ENCODE measurements at regions not wholly inside any gene's neighbourhood (a gene's known extent, or its start where the extent isn't known, plus 50 kb on each side); places are given as distances from the start of the nearest gene placed in this dataset.

- no peak overlapping the region for H2AFZ ChIP-seq (ENCODE audit: insufficient read depth, low read depth, low read length, poor library complexity, severe bottlenecking)
- H3K4me3 Mint-ChIP-seq: no peak overlapping the region
- no CpG with 5 or more reads among the region's 2 CpGs for WGBS (ENCODE audit: insufficient coverage)
- no peak for TF ChIP-seq CTCF (IDR thresholded peaks at IDR 0.05)
- intact Hi-C loops (cut with micrococcal nuclease): loop anchor here in 1 of 2 donors (5.0 to 10.0 kb wide), 2 partner anchors 37 to 71 kb away; no protein-coding TSS in a partner anchor
- no peak for DNase-seq
- H3K36me3 ChIP-seq (replicated peaks in 1 of 2; ENCODE audit: control insufficient read depth in 1 of 2, insufficient read depth in 2 of 2, low read length in 2 of 2): no peaks in the 10 kb centered on the region
- H3K4me1 ChIP-seq (ENCODE audit: control insufficient read depth in 1 of 2, insufficient read depth in 2 of 2, low read length in 2 of 2): peaks cover 29 to 33% of the 10 kb centered on the region in 2 donors
- H3K27ac Mint-ChIP-seq: no peak overlapping the region
- H3K27me3 Mint-ChIP-seq (ENCODE audit: low read depth in 3 of 3): peaks cover 0 to 2% (median 0%) of the 10 kb centered on the region in 3 donors
- H3K9ac ChIP-seq (ENCODE audit: insufficient read depth, low read length, poor library complexity, severe bottlenecking): no peak overlapping the region
- no peaks in the 10 kb centered on the region for H3K9me3 Mint-ChIP-seq
- no peak overlapping the region for H3K4me2 ChIP-seq (replicated peaks; ENCODE audit: extremely low read depth, low read length, poor library complexity, severe bottlenecking)
- H3K36me3 Mint-ChIP-seq: no peaks in the 10 kb centered on the region
- H3K4me1 Mint-ChIP-seq: peaks cover 46% of the 10 kb centered on the region
- H4K20me1 ChIP-seq (ENCODE audit: insufficient read depth, low read length): no peaks in the 10 kb centered on the region
- no peaks in the 10 kb centered on the region for H3K9me3 ChIP-seq (replicated peaks in 1 of 2; ENCODE audit: control insufficient read depth in 1 of 2, insufficient read depth in 1 of 2, low read length in 2 of 2)
- H3K4me3 ChIP-seq (replicated peaks in 1 of 3; ENCODE audit: low read depth in 2 of 3, low read length in 3 of 3): no peak overlapping the region
- no peak overlapping the region for H3K27ac ChIP-seq (ENCODE audit: low read depth in 1 of 2, low read length in 2 of 2)
- no peaks in the 10 kb centered on the region for H3K79me2 ChIP-seq (ENCODE audit: insufficient read depth, low read length)
- no peaks in the 10 kb centered on the region for H3K27me3 ChIP-seq (ENCODE audit: control insufficient read depth in 2 of 2, insufficient read depth in 2 of 2, low read length in 2 of 2)
These were observed 111.6 kb upstream of the DLX2 start for GRCh38 chr2:172214252-172214651.

- H3K36me3 Mint-ChIP-seq: no peaks in the 10 kb centered on the region
- no peak for DNase-seq
- H3K27me3 Mint-ChIP-seq (ENCODE audit: low read depth in 3 of 3): peaks cover 0 to 2% (median 0%) of the 10 kb centered on the region in 3 donors
- no peaks in the 10 kb centered on the region for H3K36me3 ChIP-seq (replicated peaks in 1 of 2; ENCODE audit: control insufficient read depth in 1 of 2, insufficient read depth in 2 of 2, low read length in 2 of 2)
- no peaks in the 10 kb centered on the region for H3K27me3 ChIP-seq (ENCODE audit: control insufficient read depth in 2 of 2, insufficient read depth in 2 of 2, low read length in 2 of 2)
- H4K20me1 ChIP-seq (ENCODE audit: insufficient read depth, low read length): no peaks in the 10 kb centered on the region
- H3K9me3 Mint-ChIP-seq: no peaks in the 10 kb centered on the region
- H3K79me2 ChIP-seq (ENCODE audit: insufficient read depth, low read length): no peaks in the 10 kb centered on the region
- H3K4me3 ChIP-seq (replicated peaks in 1 of 3; ENCODE audit: low read depth in 2 of 3, low read length in 3 of 3): no peak overlapping the region
- no peak overlapping the region for H3K9ac ChIP-seq (ENCODE audit: insufficient read depth, low read length, poor library complexity, severe bottlenecking)
- H3K4me2 ChIP-seq (replicated peaks; ENCODE audit: extremely low read depth, low read length, poor library complexity, severe bottlenecking): no peak overlapping the region
- TF ChIP-seq CTCF (IDR thresholded peaks at IDR 0.05): no peak
- no peak overlapping the region for H3K4me3 Mint-ChIP-seq
- no peak overlapping the region for H3K27ac ChIP-seq (ENCODE audit: low read depth in 1 of 2, low read length in 2 of 2)
- WGBS (ENCODE audit: insufficient coverage): 85% methylated on average over 10 of the region's 15 CpGs
- intact Hi-C loops (cut with micrococcal nuclease): loop anchor here in 1 of 2 donors (10.0 kb wide), 1 partner anchor 69 kb away; no protein-coding TSS in a partner anchor
- H3K27ac Mint-ChIP-seq: no peak overlapping the region
- peaks cover 45% of the 10 kb centered on the region for H3K4me1 Mint-ChIP-seq
- peaks cover 23 to 33% of the 10 kb centered on the region in 2 donors for H3K4me1 ChIP-seq (ENCODE audit: control insufficient read depth in 1 of 2, insufficient read depth in 2 of 2, low read length in 2 of 2)
- no peaks in the 10 kb centered on the region for H3K9me3 ChIP-seq (replicated peaks in 1 of 2; ENCODE audit: control insufficient read depth in 1 of 2, insufficient read depth in 1 of 2, low read length in 2 of 2)
- H2AFZ ChIP-seq (ENCODE audit: insufficient read depth, low read depth, low read length, poor library complexity, severe bottlenecking): no peak overlapping the region
These were observed 112.7 kb upstream of the DLX2 start for GRCh38 chr2:172215172-172215935.
